Right lobe of liver (tissue), 6 donors: ENCODE measurements at regions not wholly inside any gene's neighbourhood (a gene's known extent, or its start where the extent isn't known, plus 50 kb on each side); places are given as distances from the start of the nearest gene placed in this dataset.

Experiments used
- ATAC-seq, 4 donors: fragments of 200-7000 bp; cut with Tn5 transposase; one replicate each; pipeline ENCODE4 v1.9.1; 2020; ENCODE audit warnings: mild to moderate bottlenecking in 4 of 4, moderate library complexity in 4 of 4
- DNase-seq, 3 donors: peaks; one replicate each; pipeline ENCODE4 v3.0.0-alpha.2; 2020
- H3K27ac ChIP-seq, 3 donors: fragments of 200-600 bp; one replicate each; pipeline ENCODE4 v1.8.0; 2022
- H3K27me3 ChIP-seq, 2 donors: fragments of 200-600 bp; one replicate each; pipeline ENCODE4 v1.8.0; 2022
- H3K36me3 ChIP-seq, 4 donors: fragments of 200-600 bp; sonication (generic) in 1 of 4; one replicate each; pipeline versions ENCODE4 v1.5.1 to v1.8.0; 2017 to 2022; ENCODE audit warnings: control low read depth in 1 of 4
- H3K4me1 ChIP-seq, 4 donors: fragments of 200-600 bp; sonication (generic) in 1 of 4; one replicate each; pipeline versions ENCODE4 v1.5.1 to v1.8.0; 2017 to 2022; ENCODE audit warnings: control low read depth in 1 of 4
- H3K4me3 ChIP-seq, 3 donors: fragments of 200-600 bp; one replicate each; pipeline ENCODE4 v1.8.0; 2022
- H3K9me3 ChIP-seq, 4 donors: fragments of 200-600 bp; sonication (generic) in 1 of 4; one replicate each; pipeline versions ENCODE4 v1.5.1 to v1.8.0; 2017 to 2022; ENCODE audit warnings: control low read depth in 1 of 4
- POLR2A ChIP-seq: fragments of 450-650 bp; IDR thresholded peaks from one replicate; pipeline ENCODE4 v1.6.1; 2017; ENCODE audit warnings: antibody characterized with exemption, mild to moderate bottlenecking
- WGBS: methylation state at CpG from one replicate; pipeline ENCODE4 v1.1.6; 2018; ENCODE audit warnings: low coverage, low lambda C conversion rate; ENCODE audit not compliant: insufficient coverage; ENCODE audit errors: missing lambda C conversion rate; 5-methylcytosine and 5-hydroxymethylcytosine counted together
- intact Hi-C, 2 donors: fragments of 100-400 bp; cut with DNase I; formaldehyde crosslinking; loops; one replicate each; pipeline versions ENCODE4 v1.11.2 to v1.14.1; 2022
- TF ChIP-seq, protein P1 (sequence below), 4 donors: fragments of 200-600 bp in 3 of 4; fragments of 450-650 bp in 1 of 4; IDR thresholded peaks; one replicate each; pipeline versions ENCODE4 v1.5.1 to v1.8.0; 2016 to 2022; ENCODE audit warnings: antibody characterized with exemption in 4 of 4, mild to moderate bottlenecking in 2 of 4
- donor health status: DM: no; HTN: yes; CAD: no.
- donor health status: DM: no; HTN: no; CAD: no.
- donor health status: DM: no; HTN: no; CAD: no.
- donor health status: DM: no; HTN: yes; CAD: no.
- donor health status: DM: no; HTN: yes; CAD: no.

DNA sequence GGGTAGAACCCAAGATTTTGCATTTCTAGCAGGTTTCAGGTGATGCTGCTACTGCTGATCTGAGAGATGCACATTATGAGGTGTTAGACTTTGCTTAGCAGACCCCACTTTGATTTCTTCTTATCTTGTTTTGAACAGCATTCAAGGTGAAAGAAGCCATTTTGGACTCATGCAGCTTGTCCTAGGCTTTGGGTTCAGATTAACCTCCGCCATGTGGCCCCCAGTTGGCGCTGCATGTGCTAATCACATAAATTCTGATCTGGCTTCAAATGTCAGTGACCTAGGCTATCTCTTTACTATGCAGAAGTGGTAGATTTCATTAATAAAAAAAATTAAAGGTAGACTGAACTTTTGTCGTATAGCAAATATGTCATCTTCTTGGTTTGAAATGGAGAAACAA is 89.8 kb upstream of the DYRK2 start:
- WGBS: 75% methylated on average over 3 of the region's 3 CpGs
- DNase-seq: no peak

DNA sequence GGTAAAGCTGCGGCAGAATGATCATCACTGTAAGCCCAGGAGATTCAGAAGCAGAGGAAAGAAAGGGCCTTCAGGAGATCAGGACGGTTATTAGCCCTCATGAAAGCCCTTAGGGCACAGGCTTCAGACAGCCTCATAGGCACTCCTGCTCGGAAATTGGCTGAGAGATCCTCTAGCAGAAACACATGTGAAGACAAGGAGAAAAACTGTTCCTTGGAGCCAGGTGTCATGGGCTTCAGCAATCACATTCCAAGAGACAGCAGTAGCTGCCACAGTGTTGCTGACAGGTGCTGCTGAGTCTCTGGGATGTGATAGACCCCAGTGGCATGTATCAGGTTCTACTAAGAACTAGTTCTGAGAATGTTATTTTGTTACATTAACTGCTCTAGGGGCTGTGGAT is 88.8 kb upstream of the DYRK2 start:
- H3K27ac ChIP-seq: no peak overlapping the region
- H3K4me1 ChIP-seq: no peaks in the 10 kb centered on the region
- TF ChIP-seq, protein P1, sequence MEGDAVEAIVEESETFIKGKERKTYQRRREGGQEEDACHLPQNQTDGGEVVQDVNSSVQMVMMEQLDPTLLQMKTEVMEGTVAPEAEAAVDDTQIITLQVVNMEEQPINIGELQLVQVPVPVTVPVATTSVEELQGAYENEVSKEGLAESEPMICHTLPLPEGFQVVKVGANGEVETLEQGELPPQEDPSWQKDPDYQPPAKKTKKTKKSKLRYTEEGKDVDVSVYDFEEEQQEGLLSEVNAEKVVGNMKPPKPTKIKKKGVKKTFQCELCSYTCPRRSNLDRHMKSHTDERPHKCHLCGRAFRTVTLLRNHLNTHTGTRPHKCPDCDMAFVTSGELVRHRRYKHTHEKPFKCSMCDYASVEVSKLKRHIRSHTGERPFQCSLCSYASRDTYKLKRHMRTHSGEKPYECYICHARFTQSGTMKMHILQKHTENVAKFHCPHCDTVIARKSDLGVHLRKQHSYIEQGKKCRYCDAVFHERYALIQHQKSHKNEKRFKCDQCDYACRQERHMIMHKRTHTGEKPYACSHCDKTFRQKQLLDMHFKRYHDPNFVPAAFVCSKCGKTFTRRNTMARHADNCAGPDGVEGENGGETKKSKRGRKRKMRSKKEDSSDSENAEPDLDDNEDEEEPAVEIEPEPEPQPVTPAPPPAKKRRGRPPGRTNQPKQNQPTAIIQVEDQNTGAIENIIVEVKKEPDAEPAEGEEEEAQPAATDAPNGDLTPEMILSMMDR (IDR thresholded peaks at IDR 0.05): no peak
- no peak for TF ChIP-seq POLR2A
- no peak overlapping the region for H3K4me3 ChIP-seq
- no peaks in the 10 kb centered on the region for H3K36me3 ChIP-seq
- H3K27me3 ChIP-seq: no peaks in the 10 kb centered on the region
- intact Hi-C loops: no loop called here
- WGBS: 62% methylated on average over 3 of the region's 3 CpGs
- no peaks in the 10 kb centered on the region for H3K9me3 ChIP-seq
- ATAC-seq: no peak
- no peak for DNase-seq

More for the DNA sequence above, 89.8 kb upstream of the DYRK2 start:
- H3K27ac ChIP-seq: no peak overlapping the region
- TF ChIP-seq, protein P1 (IDR thresholded peaks at IDR 0.05): no peak
- intact Hi-C loops: no loop called here
- no peaks in the 10 kb centered on the region for H3K36me3 ChIP-seq
- no peaks in the 10 kb centered on the region for H3K27me3 ChIP-seq
- ATAC-seq: no peak
- no peaks in the 10 kb centered on the region for H3K9me3 ChIP-seq
- H3K4me3 ChIP-seq: no peak overlapping the region
- no peaks in the 10 kb centered on the region for H3K4me1 ChIP-seq

DNA sequence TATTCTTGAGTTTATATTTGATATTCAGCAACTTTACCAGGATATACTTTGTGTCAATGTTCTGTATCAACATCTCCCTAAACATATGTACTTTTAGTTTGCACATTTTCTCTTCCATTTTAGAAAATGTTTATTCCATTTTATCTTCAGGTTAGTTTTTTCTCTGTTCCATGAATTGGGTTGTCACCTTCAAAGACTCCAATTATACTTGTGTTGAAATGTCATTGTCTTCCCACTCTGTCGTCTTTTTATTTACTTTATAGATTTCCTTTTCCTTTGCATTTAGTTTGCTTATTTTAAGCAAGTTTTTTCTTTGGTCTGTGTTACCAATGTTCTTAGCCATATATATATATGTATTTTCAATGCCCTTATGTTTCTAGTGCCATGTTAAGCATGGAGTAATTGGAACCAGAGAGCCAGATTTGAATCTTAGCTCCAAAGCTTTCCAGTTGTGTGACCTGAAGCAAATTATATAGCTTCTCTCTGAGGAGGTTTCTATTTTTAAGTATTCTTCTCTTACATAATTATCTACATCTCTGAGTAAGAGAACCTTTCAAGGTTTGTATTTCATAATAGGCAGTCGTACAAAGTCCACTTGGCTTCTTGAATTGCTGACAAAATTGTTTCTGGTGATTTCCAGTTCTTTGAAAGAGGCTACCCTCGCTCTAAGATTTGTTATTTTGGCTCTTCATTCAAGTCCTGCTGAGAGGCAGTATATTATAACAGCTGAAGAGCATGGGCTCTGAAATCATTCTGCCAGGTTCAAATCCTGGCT is 85.8 kb upstream of the DYRK2 start:
- no peak overlapping the region for H3K27ac ChIP-seq
- no peaks in the 10 kb centered on the region for H3K4me1 ChIP-seq
- TF ChIP-seq, protein P1 (IDR thresholded peaks at IDR 0.05): no peak
- no peak for TF ChIP-seq POLR2A
- peak in 1 of 4 donors; percentile 50 for ATAC-seq
- intact Hi-C loops: no loop called here
- H3K36me3 ChIP-seq: no peaks in the 10 kb centered on the region
- no peaks in the 10 kb centered on the region for H3K27me3 ChIP-seq
- no peaks in the 10 kb centered on the region for H3K9me3 ChIP-seq
- no peak for DNase-seq
- 33% methylated on average over 3 of the region's 3 CpGs for WGBS
- H3K4me3 ChIP-seq: no peak overlapping the region

DNA sequence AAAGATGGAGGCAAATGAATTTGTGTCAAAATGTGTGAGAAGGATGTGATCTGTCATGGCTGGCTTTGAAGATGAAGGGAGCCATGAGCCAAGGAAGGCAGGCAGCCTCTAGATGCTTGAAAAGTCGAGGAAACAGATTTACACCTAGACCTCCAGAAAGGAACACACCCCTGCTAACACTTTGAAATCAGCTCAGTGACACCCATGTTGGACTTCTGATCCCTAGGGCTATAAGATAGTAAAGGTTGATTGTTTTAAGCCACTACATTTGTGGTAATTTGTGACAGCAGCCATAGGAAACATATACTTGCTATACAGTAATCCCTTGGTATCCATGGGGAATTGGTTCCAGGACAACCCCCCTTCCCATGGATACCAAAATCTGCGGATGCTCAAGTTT is 80.5 kb upstream of the DYRK2 start:
- no peak overlapping the region for H3K4me3 ChIP-seq
- intact Hi-C loops: no loop called here
- no peaks in the 10 kb centered on the region for H3K27me3 ChIP-seq
- no peaks in the 10 kb centered on the region for H3K36me3 ChIP-seq
- no peaks in the 10 kb centered on the region for H3K4me1 ChIP-seq
- TF ChIP-seq, protein P1 (IDR thresholded peaks at IDR 0.05): no peak
- no peak for TF ChIP-seq POLR2A
- ATAC-seq (no peak), DNase-seq (no peak)
- H3K27ac ChIP-seq: no peak overlapping the region
- H3K9me3 ChIP-seq: no peaks in the 10 kb centered on the region
- WGBS: 47% methylated on average over 2 of the region's 2 CpGs

DNA sequence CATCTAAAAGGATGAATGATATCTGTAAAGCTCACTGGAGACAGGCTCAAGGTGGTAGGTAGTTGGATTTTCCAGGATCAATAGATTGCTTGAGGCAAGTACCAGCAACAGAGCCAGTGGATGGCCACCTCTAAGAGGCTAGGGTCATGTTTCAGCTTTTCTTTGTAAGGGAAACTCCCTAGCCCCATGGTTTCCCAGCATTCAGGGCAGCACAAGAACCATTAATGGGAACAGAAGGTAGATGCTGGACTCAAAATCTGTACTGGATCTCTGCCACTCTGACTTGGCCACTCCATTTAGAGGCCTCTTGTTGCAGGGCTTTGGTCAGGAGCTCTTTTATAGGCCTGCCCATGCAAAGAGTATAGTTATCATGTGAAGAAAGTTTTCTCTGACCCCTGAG is 76.1 kb upstream of the DYRK2 start:
- Histone ChIP-seq H3K4me3 (no peak overlapping the region), H3K27me3 (no peaks in the 10 kb centered on the region), H3K36me3 (no peaks in the 10 kb centered on the region), H3K9me3 (no peaks in the 10 kb centered on the region), H3K27ac (no peak overlapping the region), H3K4me1 (no peaks in the 10 kb centered on the region)
- intact Hi-C loops: no loop called here
- DNase-seq (no peak), ATAC-seq (no peak)
- no peak for TF ChIP-seq POLR2A
- TF ChIP-seq, protein P1 (IDR thresholded peaks at IDR 0.05): no peak
